RWPE1 (cell line): ENCODE measurements at regions not wholly inside any gene's neighbourhood (a gene's known extent, or its start where the extent isn't known, plus 50 kb on each side); places are given as distances from the start of the nearest gene placed in this dataset.
"Not testable (repeated sequence)": the region's sequence is repeated elsewhere in the genome, so short reads cannot be mapped to it uniquely, and the experiment has no call there.

ENCODE experiments used
- CTCF ChIA-PET: fragments of 350-600 bp; sonication (Branson Sonifier 250); formaldehyde crosslinking; extraction: SDS; loops from one replicate; lab custom pipeline; 2021; lab: Yijun Ruan, JAX
- POLR2A ChIA-PET: fragments of 400-600 bp; formaldehyde crosslinking; extraction: SDS; loops from one replicate; lab custom pipeline; 2020; ENCODE audit warnings: antibody characterized with exemption; ENCODE audit not compliant: low non-redundant PET; lab: Yijun Ruan, JAX
- DNase-seq: peaks from one replicate; pipeline ENCODE4 v3.0.0; 2012; ENCODE audit warnings: low spot score
- H3K27ac ChIP-seq: fragments of 450-650 bp; 2 replicates; pipeline ENCODE4 v1.5.1; 2017
- CTCF ChIP-seq: fragments of 450-650 bp; conservative IDR thresholded peaks from 2 replicates; pipeline ENCODE4 v1.5.1; 2017; ENCODE audit warnings: low read depth, mild to moderate bottlenecking

- CTCF ChIA-PET: no interaction called here
- POLR2A ChIA-PET: no interaction called here
- TF ChIP-seq CTCF: no peak
- H3K27ac ChIP-seq: no peak overlapping the region
- no peak for DNase-seq
Measured at GRCh38 chr4:101417046-101417445, 69.7 kb upstream of the PPP3CA start.

DNA sequence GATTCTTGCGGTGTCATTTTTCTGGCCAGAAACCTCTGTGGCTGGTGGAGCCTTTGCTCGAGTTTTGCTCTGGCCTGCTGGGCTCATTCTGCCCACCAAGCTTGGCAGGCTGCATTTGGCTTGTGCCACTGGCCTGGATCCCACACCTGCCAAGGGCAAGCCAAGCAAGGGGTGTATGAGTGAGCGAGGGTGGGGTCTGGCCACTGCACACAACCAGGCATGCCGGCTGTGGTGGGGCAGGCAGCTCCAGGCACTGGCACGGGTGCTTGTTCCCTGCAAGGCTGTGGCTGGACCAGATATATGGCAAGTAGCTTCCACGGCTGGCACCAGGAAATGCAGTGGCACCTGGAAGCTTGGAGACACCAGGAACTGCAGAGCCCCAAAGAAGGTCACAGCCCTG, 68.6 kb upstream of the PPP3CA start:
- H3K27ac ChIP-seq: no peak overlapping the region
- TF ChIP-seq CTCF: no peak
- ChIA-PET POLR2A (no interaction called here), CTCF (no interaction called here)
- no peak for DNase-seq

DNA sequence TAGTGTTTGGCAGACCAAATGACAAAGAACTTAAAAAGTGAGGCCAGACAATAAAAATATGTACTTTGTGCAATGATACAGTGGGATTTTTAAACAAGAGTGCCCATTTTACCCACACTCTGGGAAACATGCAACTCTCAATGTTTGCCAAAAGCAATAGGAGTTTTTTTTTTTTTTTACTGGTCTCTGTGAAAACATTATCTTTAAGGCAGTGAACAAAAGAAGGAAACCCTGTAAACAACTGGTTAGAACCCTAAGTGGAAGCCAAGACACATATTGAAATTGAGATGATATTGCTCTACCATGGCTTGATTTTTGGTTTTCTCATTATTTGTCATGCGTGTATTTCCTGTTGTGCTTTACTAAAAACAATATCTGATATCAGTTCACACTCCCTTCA, 67.2 kb upstream of the PPP3CA start:
- no peak for TF ChIP-seq CTCF
- ChIA-PET POLR2A (no interaction called here), CTCF (no interaction called here)
- DNase-seq: no peak
- no peak overlapping the region for H3K27ac ChIP-seq

DNA sequence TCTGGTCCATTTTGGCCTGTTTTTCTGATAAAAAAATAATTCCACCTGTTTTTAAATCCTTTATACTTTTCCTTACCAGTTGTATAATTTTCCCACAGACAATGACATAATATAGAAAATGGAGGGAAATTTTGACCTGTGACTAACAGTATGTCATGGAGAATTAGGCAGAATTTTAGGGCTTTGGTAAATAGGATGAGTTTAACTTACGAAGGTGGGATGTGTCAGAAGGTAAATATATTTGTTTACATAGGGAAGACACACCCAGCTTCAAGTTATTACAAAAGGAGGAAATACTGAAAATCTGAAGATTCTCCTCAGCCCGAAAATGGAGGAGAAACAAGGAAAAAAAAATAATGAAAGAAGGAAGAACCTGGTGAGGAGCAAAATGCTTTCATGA, 64.6 kb upstream of the PPP3CA start:
- CTCF ChIA-PET: interaction anchor here (0.6 kb wide), 1 partner anchor 249 kb away, joined by 6 read pairs; no protein-coding TSS in a partner anchor
- TF ChIP-seq CTCF: no peak
- H3K27ac ChIP-seq: no peak overlapping the region
- POLR2A ChIA-PET: no interaction called here
- peak; percentile 7 for DNase-seq

DNA sequence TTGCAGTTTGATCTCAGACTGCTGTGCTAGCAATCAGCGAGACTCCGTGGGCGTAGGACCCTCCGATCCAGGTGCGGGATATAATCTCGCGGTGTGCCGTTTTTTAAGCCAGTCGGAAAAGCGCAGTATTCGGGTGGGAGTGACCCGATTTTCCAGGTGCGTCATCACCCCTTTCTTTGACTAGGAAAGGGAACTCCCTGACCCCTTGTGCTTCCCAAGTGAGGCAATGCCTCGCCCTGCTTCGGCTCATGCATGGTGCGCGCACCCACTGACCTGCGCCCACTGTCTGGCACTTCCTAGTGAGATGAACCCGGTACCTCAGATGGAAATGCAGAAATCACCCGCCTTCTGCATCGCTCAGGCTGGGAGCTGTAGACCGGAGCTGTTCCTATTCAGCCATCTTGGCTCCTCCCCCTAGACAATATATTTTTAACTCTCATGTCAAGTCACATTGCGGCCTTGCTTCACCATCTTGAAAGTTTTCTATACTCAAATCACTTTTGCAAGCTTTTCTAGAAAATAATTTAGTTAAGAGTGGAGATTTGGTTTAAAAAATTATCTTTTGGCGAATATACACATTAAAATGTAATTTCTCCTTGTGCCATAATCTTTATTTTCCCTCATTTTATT, 64.1 kb upstream of the PPP3CA start:
- POLR2A ChIA-PET, DNase-seq, H3K27ac ChIP-seq: not testable (repeated sequence)
- CTCF ChIA-PET: interaction anchor here (0.6 kb wide), 1 partner anchor 250 kb away, joined by 6 read pairs; no protein-coding TSS in a partner anchor

- DNase-seq: no peak
- TF ChIP-seq CTCF: no peak
- CTCF ChIA-PET: no interaction called here
- H3K27ac ChIP-seq: no peak overlapping the region
- POLR2A ChIA-PET: no interaction called here
Measured at GRCh38 chr4:101400096-101400495, 52.8 kb upstream of the PPP3CA start.

- no peak overlapping the region for H3K27ac ChIP-seq
- DNase-seq: no peak
- no peak for TF ChIP-seq CTCF
- CTCF ChIA-PET: interaction anchor here (0.7 kb wide), 1 partner anchor 1647 kb away, joined by 3 read pairs; no protein-coding TSS in a partner anchor
- POLR2A ChIA-PET: no interaction called here
Measured at GRCh38 chr4:101398807-101399206, 51.5 kb upstream of the PPP3CA start.
